Neural progenitor cell (in vitro differentiated cells): ENCODE measurements at regions not wholly inside any gene's neighbourhood (a gene's known extent, or its start where the extent isn't known, plus 50 kb on each side); places are given as distances from the start of the nearest gene placed in this dataset.

Experiments
- DNase-seq: peaks from one replicate; pipeline ENCODE4 v3.0.0-alpha.2; 2016; ENCODE audit warnings: low spot score
- H2AFZ ChIP-seq: fragments of 200-600 bp; sonication (generic); replicated peaks from 2 replicates; pipeline ENCODE4 v1.6.1; 2016; ENCODE audit warnings: antibody characterized with exemption
- H3F3A ChIP-seq: fragments of 200-600 bp; sonication (generic); 2 replicates; pipeline ENCODE4 v1.6.1; 2016; ENCODE audit warnings: antibody characterized with exemption, low read depth
- H3K27ac ChIP-seq: fragments of 200-600 bp; sonication (generic); 2 replicates; pipeline ENCODE4 v1.5.1; 2016; ENCODE audit warnings: mild to moderate bottlenecking
- H3K27me3 ChIP-seq: fragments of 200-600 bp; sonication (generic); 2 replicates; pipeline ENCODE4 v1.6.1; 2016; ENCODE audit warnings: mild to moderate bottlenecking, moderate library complexity
- H3K36me3 ChIP-seq: fragments of 200-600 bp; sonication (generic); 2 replicates; pipeline ENCODE4 v1.5.1; 2016
- H3K4me1 ChIP-seq: fragments of 200-600 bp; sonication (generic); 2 replicates; pipeline ENCODE4 v1.6.1; 2016; ENCODE audit warnings: mixed run types
- H3K4me2 ChIP-seq: fragments of 200-600 bp; sonication (generic); 2 replicates; pipeline ENCODE4 v1.6.1; 2016
- H3K4me3 ChIP-seq: fragments of 200-600 bp; sonication (generic); 2 replicates; pipeline ENCODE4 v1.5.1; 2016
- H3K79me2 ChIP-seq: fragments of 200-600 bp; sonication (generic); 2 replicates; pipeline ENCODE4 v1.6.1; 2016; ENCODE audit warnings: low read depth
- H3K9ac ChIP-seq: fragments of 200-600 bp; sonication (generic); 2 replicates; pipeline ENCODE4 v1.6.1; 2016
- H3K9me3 ChIP-seq: fragments of 200-600 bp; sonication (generic); 2 replicates; pipeline ENCODE4 v1.5.1; 2016; ENCODE audit warnings: low read depth
- H4K20me1 ChIP-seq: fragments of 200-600 bp; sonication (generic); 2 replicates; pipeline ENCODE4 v1.6.1; 2016; ENCODE audit warnings: low read depth
- H3K27ac Mint-ChIP-seq: 3 replicates; pipeline ENCODE4 v1.8.0; 2021; ENCODE audit warnings: mixed read lengths
- H3K27me3 Mint-ChIP-seq: 2 replicates; pipeline ENCODE4 v1.8.0; 2022; ENCODE audit warnings: low read depth, mild to moderate bottlenecking, inconsistent platforms, moderate library complexity, mixed read lengths; ENCODE audit not compliant: insufficient read depth
- H3K36me3 Mint-ChIP-seq: 3 replicates; pipeline ENCODE4 v1.8.0; 2021; ENCODE audit warnings: mixed read lengths
- H3K4me1 Mint-ChIP-seq: 3 replicates; pipeline ENCODE4 v1.8.0; 2021; ENCODE audit warnings: mixed read lengths
- H3K4me3 Mint-ChIP-seq: 3 replicates; pipeline ENCODE4 v1.8.0; 2021; ENCODE audit warnings: mild to moderate bottlenecking, moderate library complexity, mixed read lengths
- H3K9me3 Mint-ChIP-seq: 3 replicates; pipeline ENCODE4 v1.8.0; 2020; ENCODE audit warnings: mixed read lengths
- CTCF ChIP-seq: fragments of 200-600 bp; sonication (generic); IDR thresholded peaks from 2 replicates; pipeline ENCODE4 v1.5.1; 2017; ENCODE audit warnings: antibody characterized with exemption, mild to moderate bottlenecking
- EZH2 ChIP-seq: fragments of 200-600 bp; sonication (generic); IDR thresholded peaks from 2 replicates; pipeline ENCODE4 v1.6.1; 2017; ENCODE audit warnings: antibody characterized with exemption, mild to moderate bottlenecking, moderate library complexity
- EZH2phosphoT487 ChIP-seq: fragments of 200-600 bp; sonication (generic); IDR thresholded peaks from 2 replicates; pipeline ENCODE4 v1.6.1; 2017; ENCODE audit warnings: antibody characterized with exemption

- Mint-ChIP-seq H3K4me3 (peak overlapping the region; percentile 33), H3K4me1 (peaks cover 41% of the 10 kb centered on the region), H3K27me3 (peaks cover 19% of the 10 kb centered on the region), H3K9me3 (peaks cover 14% of the 10 kb centered on the region), H3K36me3 (peaks cover 4% of the 10 kb centered on the region), H3K27ac (peak overlapping the region; percentile 79)
- Histone ChIP-seq H4K20me1 (no peaks in the 10 kb centered on the region), H3K27me3 (no peaks in the 10 kb centered on the region), H3K4me1 (peaks cover 12% of the 10 kb centered on the region), H3K27ac (no peak overlapping the region), H3K79me2 (no peaks in the 10 kb centered on the region), H3K36me3 (no peaks in the 10 kb centered on the region), H3K9ac (no peak overlapping the region), H3K4me2 (no peak overlapping the region), H3K4me3 (no peak overlapping the region), H3F3A (no peaks in the 10 kb centered on the region), H2AFZ (no peak overlapping the region), H3K9me3 (no peaks in the 10 kb centered on the region)
- DNase-seq = peak; percentile 86
- peak; percentile 99 for TF ChIP-seq CTCF
- no peak for TF ChIP-seq EZH2
Observed at GRCh38 chr2:234550511-234551107, 53.7 kb upstream of the ARL4C start.

GRCh38 chr2:234550056-234550455, 53.2 kb upstream of the ARL4C start:
- Histone ChIP-seq H3K36me3 (no peaks in the 10 kb centered on the region), H3K27me3 (no peaks in the 10 kb centered on the region), H3K9me3 (no peaks in the 10 kb centered on the region), H3K4me3 (no peak overlapping the region), H2AFZ (no peak overlapping the region), H4K20me1 (no peaks in the 10 kb centered on the region), H3K9ac (no peak overlapping the region), H3K79me2 (no peaks in the 10 kb centered on the region), H3K4me2 (no peak overlapping the region), H3K27ac (no peak overlapping the region), H3F3A (no peaks in the 10 kb centered on the region), H3K4me1 (peaks cover 17% of the 10 kb centered on the region)
- DNase-seq = no peak
- no peak overlapping the region for H3K4me3 Mint-ChIP-seq
- TF ChIP-seq CTCF (no peak), EZH2 (no peak), EZH2phosphoT487 (no peak)
- peaks cover 47% of the 10 kb centered on the region for H3K4me1 Mint-ChIP-seq
- H3K27ac Mint-ChIP-seq = no peak overlapping the region
- H3K27me3 Mint-ChIP-seq = peaks cover 18% of the 10 kb centered on the region
- H3K36me3 Mint-ChIP-seq = peaks cover 4% of the 10 kb centered on the region
- H3K9me3 Mint-ChIP-seq = peaks cover 12% of the 10 kb centered on the region

GRCh38 chr2:234548695-234549420, 52.0 kb upstream of the ARL4C start:
- TF ChIP-seq EZH2 (no peak), CTCF (no peak), EZH2phosphoT487 (no peak)
- Histone ChIP-seq H3K27me3 (no peaks in the 10 kb centered on the region), H3K9ac (no peak overlapping the region), H3K27ac (no peak overlapping the region), H3K4me3 (no peak overlapping the region), H4K20me1 (no peaks in the 10 kb centered on the region), H3K4me2 (no peak overlapping the region), H3K79me2 (no peaks in the 10 kb centered on the region), H2AFZ (no peak overlapping the region), H3K4me1 (peaks cover 18% of the 10 kb centered on the region), H3F3A (no peaks in the 10 kb centered on the region), H3K9me3 (no peaks in the 10 kb centered on the region), H3K36me3 (no peaks in the 10 kb centered on the region)
- peaks cover 2% of the 10 kb centered on the region for H3K36me3 Mint-ChIP-seq
- peak overlapping the region; percentile 5 for H3K27ac Mint-ChIP-seq
- peaks cover 13% of the 10 kb centered on the region for H3K27me3 Mint-ChIP-seq
- no peak for DNase-seq
- peaks cover 48% of the 10 kb centered on the region for H3K4me1 Mint-ChIP-seq
- H3K4me3 Mint-ChIP-seq = peak overlapping the region; percentile 9
- peaks cover 5% of the 10 kb centered on the region for H3K9me3 Mint-ChIP-seq
